Trophoblast cell (in vitro differentiated cells and primary cell): ENCODE measurements at regions not wholly inside any gene's neighbourhood (a gene's known extent, or its start where the extent isn't known, plus 50 kb on each side); places are given as distances from the start of the nearest gene placed in this dataset.

Source experiments
- DNase-seq, 2 donors: peaks; one replicate each; pipeline ENCODE4 v3.0.0-alpha.2; 2016
- H2AFZ ChIP-seq: 2 replicates; pipeline ENCODE4 v1.6.1; 2013; ENCODE audit warnings: low read length, moderate library complexity, mild to moderate bottlenecking; ENCODE audit not compliant: insufficient read depth, poor library complexity
- H2AK5ac ChIP-seq: 2 replicates; pipeline ENCODE4 v1.6.1; 2013; ENCODE audit warnings: mild to moderate bottlenecking, low read length
- H2BK120ac ChIP-seq: 2 replicates; pipeline ENCODE4 v1.6.1; 2013; ENCODE audit warnings: low read length, mild to moderate bottlenecking, moderate library complexity; ENCODE audit not compliant: insufficient read depth, poor library complexity
- H2BK12ac ChIP-seq: 2 replicates; pipeline ENCODE4 v1.6.1; 2013; ENCODE audit warnings: mild to moderate bottlenecking, low read length, moderate library complexity
- H2BK5ac ChIP-seq: 2 replicates; pipeline ENCODE4 v1.6.1; 2013; ENCODE audit warnings: low read length, low read depth, moderate library complexity, mild to moderate bottlenecking; ENCODE audit not compliant: poor library complexity
- H3K14ac ChIP-seq: 2 replicates; pipeline ENCODE4 v1.6.1; 2013; ENCODE audit warnings: mild to moderate bottlenecking, low read length
- H3K18ac ChIP-seq: 2 replicates; pipeline ENCODE4 v1.6.1; 2013; ENCODE audit warnings: mild to moderate bottlenecking, low read length
- H3K23ac ChIP-seq: 2 replicates; pipeline ENCODE4 v1.6.1; 2013; ENCODE audit warnings: low read length
- H3K27ac ChIP-seq: 2 replicates; pipeline ENCODE4 v1.5.1; 2013; ENCODE audit warnings: low read depth, mild to moderate bottlenecking, inconsistent platforms, low read length, moderate library complexity
- H3K27me3 ChIP-seq: 2 replicates; pipeline ENCODE4 v1.6.1; 2013; ENCODE audit warnings: inconsistent platforms, mild to moderate bottlenecking, low read length, moderate library complexity; ENCODE audit not compliant: insufficient read depth
- H3K36me3 ChIP-seq, 2 experiments: 1 replicate in 1 of 2; 2 replicates in 1 of 2; pipeline ENCODE4 v1.6.1; 2013; ENCODE audit warnings: low read length in 2 of 2, mild to moderate bottlenecking in 2 of 2, moderate library complexity in 1 of 2; ENCODE audit not compliant: insufficient read depth in 2 of 2, control insufficient read depth in 1 of 2
- H3K4ac ChIP-seq: 2 replicates; pipeline ENCODE4 v1.6.1; 2013; ENCODE audit warnings: low read depth, mild to moderate bottlenecking, low read length, moderate library complexity
- H3K4me1 ChIP-seq, 2 experiments: 1 replicate in 1 of 2; 2 replicates in 1 of 2; pipeline ENCODE4 v1.6.1; 2013; ENCODE audit warnings: low read length in 2 of 2, mild to moderate bottlenecking in 2 of 2, moderate library complexity in 1 of 2; ENCODE audit not compliant: insufficient read depth in 2 of 2, control insufficient read depth in 1 of 2
- H3K4me2 ChIP-seq: 2 replicates; pipeline ENCODE4 v1.6.1; 2013; ENCODE audit warnings: inconsistent platforms, mild to moderate bottlenecking, low read length, moderate library complexity
- H3K4me3 ChIP-seq: 2 replicates; pipeline ENCODE4 v1.5.1; 2013; ENCODE audit warnings: mild to moderate bottlenecking, low read depth, low read length, inconsistent platforms
- H3K79me1 ChIP-seq: one replicate; pipeline ENCODE4 v1.6.1; 2013; ENCODE audit warnings: low read length
- H3K79me2 ChIP-seq: 2 replicates; pipeline ENCODE4 v1.6.1; 2013; ENCODE audit warnings: low read length, mild to moderate bottlenecking; ENCODE audit not compliant: control insufficient read depth, insufficient read depth, poor library complexity
- H3K9ac ChIP-seq: 2 replicates; pipeline ENCODE4 v1.6.1; 2013; ENCODE audit warnings: mild to moderate bottlenecking, low read length
- H3K9me3 ChIP-seq: 2 replicates; pipeline ENCODE4 v1.6.1; 2013; ENCODE audit warnings: low read depth, mild to moderate bottlenecking, control low read depth, inconsistent platforms, low read length; ENCODE audit not compliant: insufficient read depth
- H4K12ac ChIP-seq: 2 replicates; pipeline ENCODE4 v1.6.1; 2013; ENCODE audit warnings: low read depth, mild to moderate bottlenecking, low read length, moderate library complexity
- H4K8ac ChIP-seq: 2 replicates; pipeline ENCODE4 v1.6.1; 2013; ENCODE audit warnings: low read depth, mild to moderate bottlenecking, low read length, moderate library complexity
- H4K91ac ChIP-seq: one replicate; pipeline ENCODE4 v1.6.1; 2013; ENCODE audit warnings: low read depth, mild to moderate bottlenecking, low read length, moderate library complexity
- WGBS: extraction: QIAGEN DNeasy Blood & Tissue Kit; methylation state at CpG from one replicate; pipeline ENCODE4 v1.1.7; 2013; ENCODE audit warnings: missing lambda C conversion rate; ENCODE audit not compliant: insufficient read length, insufficient coverage; ENCODE audit errors: extremely low coverage; 5-methylcytosine and 5-hydroxymethylcytosine counted together

GRCh38 chr4:115366390-115366789 is 253.0 kb upstream of the NDST4 start:
- Histone ChIP-seq H3K4me3 (no peak overlapping the region), H3K18ac (no peak overlapping the region), H4K91ac (no peak overlapping the region), H3K36me3 (no peaks in the 10 kb centered on the region), H4K12ac (no peak overlapping the region), H2BK12ac (no peak overlapping the region), H3K79me1 (no peaks in the 10 kb centered on the region), H3K4me2 (no peak overlapping the region), H2BK5ac (no peak overlapping the region), H2AFZ (no peak overlapping the region), H3K9me3 (peaks cover 2% of the 10 kb centered on the region), H2AK5ac (no peak overlapping the region), H2BK120ac (no peak overlapping the region), H3K14ac (no peak overlapping the region), H3K79me2 (no peaks in the 10 kb centered on the region), H3K27me3 (no peaks in the 10 kb centered on the region), H3K27ac (no peak overlapping the region), H3K4ac (no peak overlapping the region), H3K9ac (no peak overlapping the region), H3K4me1 (no peaks in the 10 kb centered on the region), H4K8ac (no peak overlapping the region), H3K23ac (no peak overlapping the region)
- DNase-seq, result no peak
- no CpG with 5 or more reads among the region's 4 CpGs for WGBS

DNA sequence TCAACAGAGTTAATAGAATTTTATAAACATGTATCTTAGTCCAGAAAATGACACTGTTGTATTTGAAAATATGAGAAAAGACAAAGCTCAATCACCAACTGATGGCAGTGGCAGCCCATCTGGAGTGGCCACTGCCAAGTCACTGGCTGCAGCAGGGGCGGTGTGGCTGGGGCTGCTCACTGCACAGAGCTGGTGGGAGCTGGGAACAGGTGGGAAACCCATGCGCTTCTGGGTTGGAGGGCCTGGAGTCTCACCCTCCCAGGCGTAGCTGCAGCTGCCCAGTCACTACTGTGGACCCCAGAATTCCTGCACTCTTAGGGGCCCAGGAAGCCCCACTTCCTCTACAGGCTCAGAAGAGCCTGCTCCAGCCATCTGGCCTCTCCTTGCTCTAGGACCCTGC is 251.8 kb upstream of the NDST4 start:
- no peak overlapping the region for H3K14ac ChIP-seq
- H2AK5ac ChIP-seq, result no peak overlapping the region
- no peak for DNase-seq
- WGBS, result no CpG with 5 or more reads among the region's 3 CpGs
- no peak overlapping the region for H2BK120ac ChIP-seq
- H2BK5ac ChIP-seq, result no peak overlapping the region
- H3K18ac ChIP-seq, result no peak overlapping the region
- no peaks in the 10 kb centered on the region for H3K79me1 ChIP-seq
- peaks cover 2% of the 10 kb centered on the region for H3K9me3 ChIP-seq
- H3K4me3 ChIP-seq, result no peak overlapping the region
- no peak overlapping the region for H4K12ac ChIP-seq
- no peaks in the 10 kb centered on the region for H3K36me3 ChIP-seq
- no peak overlapping the region for H2BK12ac ChIP-seq
- no peak overlapping the region for H4K8ac ChIP-seq
- H4K91ac ChIP-seq, result no peak overlapping the region
- H3K4me2 ChIP-seq, result no peak overlapping the region
- no peaks in the 10 kb centered on the region for H3K79me2 ChIP-seq
- no peaks in the 10 kb centered on the region for H3K27me3 ChIP-seq
- no peak overlapping the region for H3K9ac ChIP-seq
- no peak overlapping the region for H3K27ac ChIP-seq
- no peak overlapping the region for H2AFZ ChIP-seq
- no peak overlapping the region for H3K23ac ChIP-seq
- no peak overlapping the region for H3K4ac ChIP-seq
- no peaks in the 10 kb centered on the region for H3K4me1 ChIP-seq

DNA sequence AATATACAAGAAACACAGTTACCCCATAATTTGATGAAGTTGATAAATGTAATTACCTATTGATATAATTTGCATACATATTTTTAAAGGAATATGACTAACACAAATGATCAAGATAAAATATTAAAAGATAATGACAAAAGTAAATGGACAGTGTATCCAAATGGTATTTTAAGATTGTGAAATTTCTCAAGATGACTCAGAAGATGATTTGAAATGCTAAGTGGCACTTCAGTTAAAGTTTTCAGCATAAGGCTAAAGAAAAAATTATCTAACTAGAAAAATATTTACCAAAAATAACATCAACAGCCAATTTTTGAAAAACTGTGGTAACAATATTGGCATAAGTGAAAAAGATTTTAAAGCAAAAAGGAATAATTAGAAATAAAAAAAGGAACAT is 248.4 kb upstream of the NDST4 start:
- Histone ChIP-seq H3K4me1 (no peaks in the 10 kb centered on the region), H3K9ac (no peak overlapping the region), H3K36me3 (no peaks in the 10 kb centered on the region), H3K79me1 (no peaks in the 10 kb centered on the region), H2BK5ac (no peak overlapping the region), H4K8ac (no peak overlapping the region), H2BK12ac (no peak overlapping the region), H3K4ac (no peak overlapping the region), H3K79me2 (no peaks in the 10 kb centered on the region), H3K4me2 (no peak overlapping the region), H3K23ac (no peak overlapping the region), H3K14ac (no peak overlapping the region), H3K27ac (no peak overlapping the region), H2AK5ac (no peak overlapping the region), H4K91ac (no peak overlapping the region), H4K12ac (no peak overlapping the region), H3K18ac (no peak overlapping the region), H3K9me3 (peaks cover 2% of the 10 kb centered on the region), H2AFZ (no peak overlapping the region), H3K4me3 (no peak overlapping the region), H3K27me3 (no peaks in the 10 kb centered on the region), H2BK120ac (no peak overlapping the region)
- DNase-seq, result peak; percentile 10 to 78

GRCh38 chr4:115360431-115360830 is 247.0 kb upstream of the NDST4 start:
- DNase-seq, result peak in 1 of 2 donors; percentile 67
- no peak overlapping the region for H4K12ac ChIP-seq
- no peak overlapping the region for H3K4me3 ChIP-seq
- no peaks in the 10 kb centered on the region for H3K79me1 ChIP-seq
- H3K4me2 ChIP-seq, result no peak overlapping the region
- no peaks in the 10 kb centered on the region for H3K4me1 ChIP-seq
- WGBS, result no CpG with 5 or more reads among the region's 2 CpGs
- no peak overlapping the region for H2AK5ac ChIP-seq
- H3K36me3 ChIP-seq, result no peaks in the 10 kb centered on the region
- no peaks in the 10 kb centered on the region for H3K79me2 ChIP-seq
- no peak overlapping the region for H2BK120ac ChIP-seq
- H2AFZ ChIP-seq, result no peak overlapping the region
- no peak overlapping the region for H3K4ac ChIP-seq
- H3K18ac ChIP-seq, result no peak overlapping the region
- peaks cover 5% of the 10 kb centered on the region for H3K9me3 ChIP-seq
- H2BK12ac ChIP-seq, result no peak overlapping the region
- H3K27me3 ChIP-seq, result no peaks in the 10 kb centered on the region
- H3K9ac ChIP-seq, result no peak overlapping the region
- H3K27ac ChIP-seq, result no peak overlapping the region
- H3K14ac ChIP-seq, result no peak overlapping the region
- no peak overlapping the region for H4K8ac ChIP-seq
- no peak overlapping the region for H2BK5ac ChIP-seq
- H3K23ac ChIP-seq, result no peak overlapping the region
- no peak overlapping the region for H4K91ac ChIP-seq

- no peak overlapping the region for H3K18ac ChIP-seq
- H2AK5ac ChIP-seq, result no peak overlapping the region
- no peak overlapping the region for H3K27ac ChIP-seq
- H3K23ac ChIP-seq, result no peak overlapping the region
- H3K79me2 ChIP-seq, result no peaks in the 10 kb centered on the region
- no peak overlapping the region for H2BK5ac ChIP-seq
- H3K36me3 ChIP-seq, result no peaks in the 10 kb centered on the region
- no peak overlapping the region for H3K14ac ChIP-seq
- H3K27me3 ChIP-seq, result no peaks in the 10 kb centered on the region
- no peak overlapping the region for H2AFZ ChIP-seq
- no peak overlapping the region for H3K4me3 ChIP-seq
- no peak overlapping the region for H3K9ac ChIP-seq
- H4K91ac ChIP-seq, result no peak overlapping the region
- H3K9me3 ChIP-seq, result peaks cover 9% of the 10 kb centered on the region
- DNase-seq, result no peak
- no peak overlapping the region for H4K8ac ChIP-seq
- no peak overlapping the region for H2BK120ac ChIP-seq
- no peak overlapping the region for H4K12ac ChIP-seq
- H3K4me1 ChIP-seq, result no peaks in the 10 kb centered on the region
- no peak overlapping the region for H3K4ac ChIP-seq
- H2BK12ac ChIP-seq, result no peak overlapping the region
- H3K79me1 ChIP-seq, result no peaks in the 10 kb centered on the region
- H3K4me2 ChIP-seq, result no peak overlapping the region
Measured at GRCh38 chr4:115357776-115358175, 244.4 kb upstream of the NDST4 start.
